ENCODE measurements at regions not wholly inside any gene's neighbourhood (a gene's known extent, or its start where the extent isn't known, plus 50 kb on each side); places are given as distances from the start of the nearest gene placed in this dataset.
"Not testable (repeated sequence)": the region's sequence is repeated elsewhere in the genome, so short reads cannot be mapped to it uniquely, and the experiment has no call there.

GRCh38 chr4:131749224-131749623 lies 1399.9 kb upstream of the PCDH10 start:
- H3K36me3 ChIP-seq (ENCODE audit: control insufficient read depth in 2 of 2, extremely low read depth in 1 of 2, insufficient read depth in 2 of 2, low read length in 2 of 2); H3K79me2 ChIP-seq (ENCODE audit: control insufficient read depth, insufficient read depth, low read length); H3K27ac ChIP-seq (ENCODE audit: control insufficient read depth, insufficient read depth, low read length); H3K4me1 ChIP-seq (ENCODE audit: control insufficient read depth, extremely low read depth, insufficient read depth, low read length); H3K27me3 ChIP-seq (ENCODE audit: control insufficient read depth, extremely low read depth, insufficient read depth, low read length); H4K20me1 ChIP-seq (ENCODE audit: control insufficient read depth, extremely low read depth, insufficient read depth, low read length); H2AFZ ChIP-seq (ENCODE audit: control insufficient read depth, low read length); H3K4me2 ChIP-seq (ENCODE audit: control insufficient read depth, extremely low read depth, insufficient read depth, low read depth, low read length); H3K9me3 ChIP-seq (ENCODE audit: control insufficient read depth, low read depth, low read length); FAIRE-seq; H3K4me3 ChIP-seq (ENCODE audit: control insufficient read depth in 2 of 3, extremely low read depth in 1 of 3, insufficient read depth in 2 of 3, low read depth in 1 of 3, low read length in 3 of 3); DNase-seq (ENCODE audit: low read depth, low spot score); H3K9ac ChIP-seq (ENCODE audit: control insufficient read depth, extremely low read depth, insufficient read depth, low read length); H3K9me1 ChIP-seq (ENCODE audit: control insufficient read depth, extremely low read depth, insufficient read depth, low read length); dilution Hi-C loops (cut with MboI; ENCODE audit: extremely low pct_ligation_motif_present, low sequenced_read_pairs): not testable (repeated sequence)

- H3K9ac ChIP-seq (ENCODE audit: control insufficient read depth, extremely low read depth, insufficient read depth, low read length); H3K9me3 ChIP-seq (ENCODE audit: control insufficient read depth, low read depth, low read length); H3K79me2 ChIP-seq (ENCODE audit: control insufficient read depth, insufficient read depth, low read length); H2AFZ ChIP-seq (ENCODE audit: control insufficient read depth, low read length); dilution Hi-C loops (cut with MboI; ENCODE audit: extremely low pct_ligation_motif_present, low sequenced_read_pairs); H3K27ac ChIP-seq (ENCODE audit: control insufficient read depth, insufficient read depth, low read length); H3K9me1 ChIP-seq (ENCODE audit: control insufficient read depth, extremely low read depth, insufficient read depth, low read length); H3K4me3 ChIP-seq (ENCODE audit: control insufficient read depth in 2 of 3, extremely low read depth in 1 of 3, insufficient read depth in 2 of 3, low read depth in 1 of 3, low read length in 3 of 3); FAIRE-seq; H3K4me1 ChIP-seq (ENCODE audit: control insufficient read depth, extremely low read depth, insufficient read depth, low read length); H3K36me3 ChIP-seq (ENCODE audit: control insufficient read depth in 2 of 2, extremely low read depth in 1 of 2, insufficient read depth in 2 of 2, low read length in 2 of 2); H4K20me1 ChIP-seq (ENCODE audit: control insufficient read depth, extremely low read depth, insufficient read depth, low read length); H3K4me2 ChIP-seq (ENCODE audit: control insufficient read depth, extremely low read depth, insufficient read depth, low read depth, low read length); DNase-seq (ENCODE audit: low read depth, low spot score); H3K27me3 ChIP-seq (ENCODE audit: control insufficient read depth, extremely low read depth, insufficient read depth, low read length): not testable (repeated sequence)
Measured at GRCh38 chr4:131750006-131750405, 1399.1 kb upstream of the PCDH10 start.

- H3K9me3 ChIP-seq (ENCODE audit: control insufficient read depth, low read depth, low read length); H2AFZ ChIP-seq (ENCODE audit: control insufficient read depth, low read length); H3K9me1 ChIP-seq (ENCODE audit: control insufficient read depth, extremely low read depth, insufficient read depth, low read length); DNase-seq (ENCODE audit: low read depth, low spot score); dilution Hi-C loops (cut with MboI; ENCODE audit: extremely low pct_ligation_motif_present, low sequenced_read_pairs); H3K27me3 ChIP-seq (ENCODE audit: control insufficient read depth, extremely low read depth, insufficient read depth, low read length); H3K4me2 ChIP-seq (ENCODE audit: control insufficient read depth, extremely low read depth, insufficient read depth, low read depth, low read length); H4K20me1 ChIP-seq (ENCODE audit: control insufficient read depth, extremely low read depth, insufficient read depth, low read length); H3K4me1 ChIP-seq (ENCODE audit: control insufficient read depth, extremely low read depth, insufficient read depth, low read length); H3K9ac ChIP-seq (ENCODE audit: control insufficient read depth, extremely low read depth, insufficient read depth, low read length); H3K27ac ChIP-seq (ENCODE audit: control insufficient read depth, insufficient read depth, low read length); H3K4me3 ChIP-seq (ENCODE audit: control insufficient read depth in 2 of 3, extremely low read depth in 1 of 3, insufficient read depth in 2 of 3, low read depth in 1 of 3, low read length in 3 of 3); H3K36me3 ChIP-seq (ENCODE audit: control insufficient read depth in 2 of 2, extremely low read depth in 1 of 2, insufficient read depth in 2 of 2, low read length in 2 of 2); FAIRE-seq; H3K79me2 ChIP-seq (ENCODE audit: control insufficient read depth, insufficient read depth, low read length): not testable (repeated sequence)
Measured at GRCh38 chr4:131750469-131750868, 1398.6 kb upstream of the PCDH10 start.

GRCh38 chr4:131762234-131762633 lies 1386.9 kb upstream of the PCDH10 start:
- dilution Hi-C loops (cut with MboI; ENCODE audit: extremely low pct_ligation_motif_present, low sequenced_read_pairs); H3K36me3 ChIP-seq (ENCODE audit: control insufficient read depth in 2 of 2, extremely low read depth in 1 of 2, insufficient read depth in 2 of 2, low read length in 2 of 2); FAIRE-seq; H3K9ac ChIP-seq (ENCODE audit: control insufficient read depth, extremely low read depth, insufficient read depth, low read length); H2AFZ ChIP-seq (ENCODE audit: control insufficient read depth, low read length); H3K27me3 ChIP-seq (ENCODE audit: control insufficient read depth, extremely low read depth, insufficient read depth, low read length); H3K4me3 ChIP-seq (ENCODE audit: control insufficient read depth in 2 of 3, extremely low read depth in 1 of 3, insufficient read depth in 2 of 3, low read depth in 1 of 3, low read length in 3 of 3); H4K20me1 ChIP-seq (ENCODE audit: control insufficient read depth, extremely low read depth, insufficient read depth, low read length); DNase-seq (ENCODE audit: low read depth, low spot score); H3K9me1 ChIP-seq (ENCODE audit: control insufficient read depth, extremely low read depth, insufficient read depth, low read length); H3K9me3 ChIP-seq (ENCODE audit: control insufficient read depth, low read depth, low read length); H3K4me2 ChIP-seq (ENCODE audit: control insufficient read depth, extremely low read depth, insufficient read depth, low read depth, low read length); H3K4me1 ChIP-seq (ENCODE audit: control insufficient read depth, extremely low read depth, insufficient read depth, low read length); H3K79me2 ChIP-seq (ENCODE audit: control insufficient read depth, insufficient read depth, low read length); H3K27ac ChIP-seq (ENCODE audit: control insufficient read depth, insufficient read depth, low read length): not testable (repeated sequence)
